Brain pericyte (primary cell): ENCODE measurements at regions not wholly inside any gene's neighbourhood (a gene's known extent, or its start where the extent isn't known, plus 50 kb on each side); places are given as distances from the start of the nearest gene placed in this dataset.
A peak's percentile ranks its signal among the peaks of the same experiment; 100 is the strongest.

Experiments used
- DNase-seq: peaks from one replicate; pipeline ENCODE4 v3.0.0-alpha.2; 2012; ENCODE audit warnings: low read depth, low spot score

GRCh38 chr2:236689981-236690380 is 120.4 kb downstream of the ACKR3 start:
- no peak for DNase-seq

- no peak for DNase-seq
These were observed 121.1 kb downstream of the ACKR3 start for GRCh38 chr2:236690726-236691125.

DNA sequence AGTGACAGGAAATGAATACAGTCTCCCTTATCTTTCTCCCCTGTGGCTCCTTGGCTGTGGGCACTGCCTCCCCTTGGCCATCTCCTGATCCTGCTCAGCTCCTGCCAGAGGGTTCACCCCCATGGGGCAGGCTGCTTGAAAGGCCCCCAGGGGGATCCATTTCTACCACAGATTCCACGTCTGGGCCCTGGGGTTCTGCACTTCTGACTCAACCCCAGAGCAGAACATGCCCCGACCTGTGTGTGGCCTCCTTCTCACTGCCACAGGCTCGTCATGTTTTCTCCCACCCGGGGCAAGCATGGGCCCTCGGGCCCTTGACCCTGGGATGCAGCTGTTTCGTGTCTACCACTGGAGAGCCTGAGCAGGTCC is 122.2 kb downstream of the ACKR3 start:
- no peak for DNase-seq

- DNase-seq: no peak
These were observed 123.3 kb downstream of the ACKR3 start for GRCh38 chr2:236692937-236693336.

GRCh38 chr2:236693531-236693930 is 123.9 kb downstream of the ACKR3 start:
- DNase-seq: no peak

GRCh38 chr2:236694146-236694888 is 124.7 kb downstream of the ACKR3 start:
- DNase-seq: peak; percentile 21

GRCh38 chr2:236696834-236697233 is 127.2 kb downstream of the ACKR3 start:
- DNase-seq: no peak

- no peak for DNase-seq
These were observed 128.5 kb downstream of the ACKR3 start for GRCh38 chr2:236698016-236698627.

GRCh38 chr2:236700703-236701102 is 131.1 kb downstream of the ACKR3 start:
- no peak for DNase-seq

GRCh38 chr2:236702657-236703372 is 133.2 kb downstream of the ACKR3 start:
- no peak for DNase-seq

DNA sequence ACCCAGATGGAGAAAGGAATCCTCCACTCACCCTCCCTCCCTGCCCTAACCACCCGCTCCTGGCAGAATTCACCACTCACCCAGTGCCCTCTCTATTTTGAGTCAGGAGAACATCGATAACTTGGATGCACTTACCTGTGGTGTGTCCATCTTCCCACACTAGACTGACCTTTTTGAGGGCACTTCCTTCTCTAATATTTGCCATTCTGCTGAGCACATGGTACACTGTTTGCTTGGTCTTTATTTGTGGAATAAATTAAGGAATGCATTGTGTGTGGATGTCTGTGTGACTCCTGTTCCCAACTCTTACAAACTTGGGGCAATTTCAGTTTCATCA is 133.7 kb downstream of the ACKR3 start:
- no peak for DNase-seq

- DNase-seq: no peak
These were observed 134.3 kb downstream of the ACKR3 start for GRCh38 chr2:236703906-236704305.

- DNase-seq: no peak
These were observed 135.3 kb downstream of the ACKR3 start for GRCh38 chr2:236704887-236705286.

DNA sequence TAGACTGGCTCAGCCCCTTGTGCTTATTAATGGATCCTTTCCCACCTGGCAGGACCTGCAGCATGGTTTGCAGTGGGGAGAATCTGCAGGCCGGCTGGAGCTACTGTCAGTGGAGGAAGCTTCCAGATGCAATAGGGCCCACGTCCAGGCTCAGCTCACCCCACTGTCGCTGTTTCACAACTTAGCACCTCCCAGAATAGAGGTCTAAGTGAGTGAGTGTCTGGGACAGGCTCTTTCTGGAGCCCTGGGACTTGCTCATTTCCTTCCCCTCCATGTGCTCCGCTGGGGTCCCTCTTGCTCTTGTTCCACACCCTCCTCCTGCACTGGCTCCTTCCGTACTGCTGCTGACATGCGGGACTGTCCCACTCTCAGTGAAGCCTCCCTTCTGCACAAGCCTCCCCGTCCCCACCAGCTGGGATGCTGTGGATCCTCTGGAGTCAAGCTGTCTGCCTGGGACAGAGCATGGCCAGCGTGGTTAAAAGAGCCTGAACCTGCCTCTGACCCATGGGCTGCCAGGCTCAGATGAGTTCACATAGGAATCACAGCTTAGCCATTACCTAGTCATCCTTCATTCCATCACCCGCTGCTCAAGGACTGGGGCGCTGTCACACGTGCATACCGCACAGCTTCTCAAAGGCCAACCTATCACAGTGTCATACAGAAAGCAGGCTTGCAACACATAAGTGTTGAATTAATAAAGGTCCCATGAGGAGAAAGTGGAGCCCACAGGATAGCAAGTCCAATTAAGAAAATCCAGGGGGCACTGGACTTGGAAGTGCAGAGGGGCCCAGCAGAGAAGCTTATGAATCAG is 135.9 kb downstream of the ACKR3 start:
- DNase-seq: no peak

- no peak for DNase-seq
These were observed 136.7 kb downstream of the ACKR3 start for GRCh38 chr2:236706288-236706687.

- no peak for DNase-seq
These were observed 137.2 kb downstream of the ACKR3 start for GRCh38 chr2:236706803-236707202.

- DNase-seq: no peak
These were observed 141.8 kb downstream of the ACKR3 start for GRCh38 chr2:236711440-236711839.

DNA sequence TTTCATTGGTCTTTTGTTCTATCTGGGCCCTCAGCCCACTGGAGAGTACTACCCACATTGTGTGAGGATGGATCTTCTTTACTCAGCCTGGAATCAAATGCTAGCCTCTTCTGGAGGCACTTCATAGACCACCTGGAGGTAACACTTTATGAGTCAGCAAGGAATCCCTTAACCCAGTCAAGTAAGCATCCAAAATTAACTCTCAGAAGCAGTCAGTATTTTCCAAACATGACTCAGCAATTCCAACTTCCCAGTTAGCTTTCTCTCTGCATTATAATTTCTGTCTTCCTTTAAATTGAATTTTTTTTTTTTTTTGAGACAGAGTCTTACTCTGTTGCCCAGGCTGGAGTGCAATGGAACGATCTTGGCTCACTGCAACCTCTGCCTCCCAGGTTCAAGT is 142.7 kb downstream of the ACKR3 start:
- DNase-seq: no peak

DNA sequence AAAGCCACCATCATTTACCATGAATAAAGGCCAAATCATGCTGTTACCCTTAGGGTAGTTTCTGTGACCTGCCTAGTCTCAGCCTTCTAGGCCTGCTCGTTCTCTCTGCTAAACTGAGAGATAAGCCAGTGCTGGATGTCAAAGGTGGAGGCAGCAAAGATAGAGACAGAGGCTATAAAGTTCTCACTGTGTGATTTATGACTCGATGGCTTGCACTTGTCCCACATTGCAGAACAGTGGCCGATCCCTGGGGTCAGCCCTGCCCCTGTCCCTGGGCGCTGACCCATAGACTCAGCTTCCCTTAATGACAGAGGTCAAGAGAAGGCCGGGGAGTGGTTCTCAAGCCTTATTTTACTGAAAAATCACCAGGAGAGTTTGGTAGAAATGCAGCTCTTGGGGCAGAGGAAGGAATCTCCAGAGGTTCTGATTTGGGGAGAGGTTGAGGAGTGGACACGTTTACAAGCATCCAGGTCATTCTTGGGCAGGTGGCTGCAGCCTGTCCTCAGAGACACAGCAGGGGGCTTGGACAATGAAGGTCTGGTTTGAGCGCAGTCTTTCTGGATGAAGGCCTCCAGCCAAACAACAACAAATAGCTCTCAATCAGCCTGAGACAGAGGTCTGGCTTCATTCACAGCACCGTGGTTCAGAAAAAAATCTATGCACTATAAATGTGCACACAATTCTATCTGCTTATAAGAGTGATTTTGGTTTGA is 143.5 kb downstream of the ACKR3 start:
- no peak for DNase-seq

DNA sequence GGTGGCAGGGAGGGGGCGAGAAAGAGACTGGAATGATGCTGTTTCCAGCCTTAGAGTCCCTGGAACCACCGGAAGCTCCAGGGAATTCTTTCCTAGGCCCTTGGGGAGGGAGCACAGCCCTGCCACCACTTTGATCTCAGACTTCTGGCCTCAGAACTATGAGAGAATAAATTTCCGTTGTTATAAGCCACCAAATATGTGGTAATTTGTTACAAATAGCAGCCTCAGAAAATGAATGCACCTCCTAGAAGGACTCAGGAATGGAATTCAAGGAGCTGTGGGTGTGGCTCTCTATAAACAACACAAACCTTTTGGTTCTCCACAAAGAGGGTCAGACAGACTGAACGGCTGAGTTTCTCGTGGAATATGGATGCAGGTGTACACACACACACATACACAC is 144.5 kb downstream of the ACKR3 start:
- DNase-seq: no peak

DNA sequence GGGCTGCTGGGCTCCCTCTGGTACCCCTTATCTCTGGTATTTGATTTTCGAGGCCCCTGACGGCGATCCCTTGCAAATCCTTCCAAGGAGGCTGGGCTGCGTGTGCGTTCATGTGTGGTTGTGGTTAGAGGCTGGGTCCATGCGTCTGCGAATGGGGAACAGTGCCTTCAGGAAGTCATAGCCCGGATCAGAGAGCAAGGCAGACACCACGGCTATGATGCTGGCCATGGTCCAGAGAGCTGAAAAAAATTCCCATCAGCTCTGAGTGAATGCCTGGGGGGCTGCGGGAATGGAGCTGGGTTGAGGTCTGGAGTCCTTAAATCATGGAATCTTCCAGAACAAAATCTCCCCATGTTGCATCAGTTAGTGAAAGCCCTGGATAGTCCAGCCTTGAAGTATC is 145.5 kb downstream of the ACKR3 start:
- no peak for DNase-seq
